ENCODE measurements at regions not wholly inside any gene's neighbourhood (a gene's known extent, or its start where the extent isn't known, plus 50 kb on each side); places are given as distances from the start of the nearest gene placed in this dataset.

- TF ChIP-seq CTCF (IDR thresholded peaks at IDR 0.05; ENCODE audit: insufficient read depth, low read length) = no peak
- no peak for TF ChIP-seq REST (IDR thresholded peaks at IDR 0.05; ENCODE audit: insufficient replicate concordance, low read depth)
- no peak for TF ChIP-seq GABPA (IDR thresholded peaks at IDR 0.05; ENCODE audit: low read depth)
- no peak for TF ChIP-seq SPI1 (IDR thresholded peaks at IDR 0.05; ENCODE audit: borderline replicate concordance, low read depth)
- no peak for TF ChIP-seq POLR2AphosphoS5 (IDR thresholded peaks at IDR 0.05; ENCODE audit: low read depth)
Measured at GRCh38 chr13:83423861-83424260, 458.4 kb downstream of the SLITRK1 start.

All from HL-60 (cell line).